H1 (cell line): ENCODE measurements at regions not wholly inside any gene's neighbourhood (a gene's known extent, or its start where the extent isn't known, plus 50 kb on each side); places are given as distances from the start of the nearest gene placed in this dataset.

Source experiments
- ASH2L ChIP-seq: fragments of 200-600, 300-600 bp; sonication (generic); IDR thresholded peaks from one replicate; pipeline ENCODE4 v1.7.1; 2017; ENCODE audit warnings: low read length
- BCL11A ChIP-seq, 2 experiments: IDR thresholded peaks; one replicate each; pipeline ENCODE4 v1.6.1; 2011; ENCODE audit warnings: low read depth in 2 of 2, low read length in 2 of 2, mild to moderate bottlenecking in 2 of 2
- CEBPB ChIP-seq: IDR thresholded peaks from 2 replicates; pipeline ENCODE4 v1.6.1; 2012; ENCODE audit warnings: low read depth, low read length
- CHD7 ChIP-seq: fragments of 300-600 bp; sonication (generic); IDR thresholded peaks from 2 replicates; pipeline ENCODE4 v1.7.1; 2012; ENCODE audit warnings: low read length, moderate library complexity, mild to moderate bottlenecking, inconsistent platforms; ENCODE audit not compliant: insufficient replicate concordance
- CREB1 ChIP-seq: IDR thresholded peaks from 2 replicates; pipeline ENCODE4 v1.6.1; 2012; ENCODE audit warnings: inconsistent platforms
- GTF2F1 ChIP-seq: IDR thresholded peaks from 2 replicates; pipeline ENCODE4 v1.6.1; 2012; ENCODE audit warnings: low read depth, low read length, improper control_type of control experiment, borderline replicate concordance
- MAX ChIP-seq: IDR thresholded peaks from 2 replicates; pipeline ENCODE4 v1.6.1; 2012; ENCODE audit warnings: inconsistent platforms
- PHF8 ChIP-seq: fragments of 200-600 bp; sonication (generic); conservative IDR thresholded peaks from 2 replicates; pipeline ENCODE4 v1.7.1; 2012; ENCODE audit warnings: low read depth, mild to moderate bottlenecking, inconsistent platforms, low read length, moderate library complexity
- RFX5 ChIP-seq: IDR thresholded peaks from 2 replicates; pipeline ENCODE4 v1.6.1; 2011; ENCODE audit warnings: low read depth, low read length, improper control_type of control experiment, borderline replicate concordance
- ZNF274 ChIP-seq: IDR thresholded peaks from 2 replicates; pipeline ENCODE4 v1.7.0; 2012; ENCODE audit warnings: low read length, borderline replicate concordance; ENCODE audit errors: extremely low read depth

GRCh38 chr14:104465482-104466390 is 113.8 kb upstream of the C14orf180 start (continued):
- no peak for TF ChIP-seq CHD7
- no peak for TF ChIP-seq GTF2F1
- no peak for TF ChIP-seq ASH2L
- TF ChIP-seq CEBPB: no peak
- TF ChIP-seq BCL11A (IDR thresholded peaks at IDR 0.05; ENCODE audit: low read depth in 2 of 2, low read length in 2 of 2): no peak
- TF ChIP-seq ZNF274: no peak
- no peak for TF ChIP-seq RFX5
- no peak for TF ChIP-seq PHF8
- no peak for TF ChIP-seq MAX
- no peak for TF ChIP-seq CREB1
- TF ChIP-seq, all 59 proteins: peak for 0
